Mesenchymal stem cell (in vitro differentiated cells and primary cell): ENCODE measurements at regions not wholly inside any gene's neighbourhood (a gene's known extent, or its start where the extent isn't known, plus 50 kb on each side); places are given as distances from the start of the nearest gene placed in this dataset.

Experiments
- DNase-seq: peaks from one replicate; pipeline ENCODE4 v3.0.0-alpha.2; 2013
- H2AFZ ChIP-seq: one replicate; pipeline ENCODE4 v1.6.1; 2013; ENCODE audit warnings: low read depth, mild to moderate bottlenecking, control low read depth, inconsistent platforms, low read length, moderate library complexity
- H2AK5ac ChIP-seq: 2 replicates; pipeline ENCODE4 v1.6.1; 2013; ENCODE audit warnings: low read length, moderate library complexity, mild to moderate bottlenecking, inconsistent platforms; ENCODE audit not compliant: severe bottlenecking
- H2BK120ac ChIP-seq: one replicate; pipeline ENCODE4 v1.6.1; 2013; ENCODE audit warnings: low read depth, mild to moderate bottlenecking, inconsistent platforms, low read length, moderate library complexity
- H2BK12ac ChIP-seq, 2 experiments: one replicate each; pipeline ENCODE4 v1.6.1; 2013; ENCODE audit warnings: inconsistent platforms in 2 of 2, low read length in 2 of 2, mild to moderate bottlenecking in 2 of 2, moderate library complexity in 2 of 2, control low read depth in 1 of 2
- H2BK15ac ChIP-seq: one replicate; pipeline ENCODE4 v1.6.1; 2013; ENCODE audit warnings: mild to moderate bottlenecking, low read depth, inconsistent platforms; ENCODE audit not compliant: poor library complexity, severe bottlenecking
- H2BK5ac ChIP-seq: 2 replicates; pipeline ENCODE4 v1.6.1; 2013; ENCODE audit warnings: low read depth, mild to moderate bottlenecking, low read length, control low read depth, inconsistent platforms; ENCODE audit not compliant: poor library complexity, severe bottlenecking
- H3K14ac ChIP-seq, 2 experiments: one replicate each; pipeline ENCODE4 v1.6.1; 2013; ENCODE audit warnings: inconsistent platforms in 2 of 2, low read length in 2 of 2, control low read depth in 1 of 2, mild to moderate bottlenecking in 1 of 2, moderate library complexity in 1 of 2
- H3K18ac ChIP-seq, 2 experiments: one replicate each; pipeline ENCODE4 v1.6.1; 2013; ENCODE audit warnings: inconsistent platforms in 2 of 2, low read length in 2 of 2, control low read depth in 1 of 2, low read depth in 1 of 2, mild to moderate bottlenecking in 1 of 2
- H3K23ac ChIP-seq, 2 experiments: one replicate each; pipeline ENCODE4 v1.6.1; 2013; ENCODE audit warnings: inconsistent platforms in 2 of 2, low read length in 2 of 2, mild to moderate bottlenecking in 2 of 2, moderate library complexity in 2 of 2, control low read depth in 1 of 2
- H3K27ac ChIP-seq: 2 replicates; pipeline ENCODE4 v1.5.1; 2013; ENCODE audit warnings: mild to moderate bottlenecking, moderate library complexity, low read length, control low read depth, inconsistent platforms; ENCODE audit not compliant: poor library complexity, severe bottlenecking
- H3K27me3 ChIP-seq, 2 experiments: 2 replicates each; pipeline versions ENCODE4 v1.6.1 to v1.7.0; 2013; ENCODE audit warnings: low read length in 2 of 2, mild to moderate bottlenecking in 2 of 2, moderate library complexity in 2 of 2, control low read depth in 1 of 2, inconsistent platforms in 1 of 2; ENCODE audit not compliant: control insufficient read depth in 1 of 2, insufficient read depth in 1 of 2
- H3K36me3 ChIP-seq, 2 experiments: 2 replicates each; pipeline versions ENCODE4 v1.6.1 to v1.7.0; 2013; ENCODE audit warnings: low read length in 2 of 2, control low read depth in 1 of 2, inconsistent platforms in 1 of 2, low read depth in 1 of 2, mild to moderate bottlenecking in 1 of 2; ENCODE audit not compliant: insufficient read depth in 2 of 2, control insufficient read depth in 1 of 2
- H3K4ac ChIP-seq, 2 experiments: one replicate each; pipeline ENCODE4 v1.6.1; 2013; ENCODE audit warnings: inconsistent platforms in 2 of 2, low read length in 2 of 2, mild to moderate bottlenecking in 2 of 2, moderate library complexity in 2 of 2, control low read depth in 1 of 2, low read depth in 1 of 2
- H3K4me1 ChIP-seq: 2 replicates; pipeline ENCODE4 v1.6.1; 2013; ENCODE audit warnings: low read depth, low read length, control low read depth; ENCODE audit not compliant: control insufficient read depth, insufficient read depth
- H3K4me2 ChIP-seq: 2 replicates; pipeline ENCODE4 v1.6.1; 2013; ENCODE audit warnings: low read length, mild to moderate bottlenecking, inconsistent platforms; ENCODE audit not compliant: poor library complexity, severe bottlenecking
- H3K4me3 ChIP-seq, 2 experiments: 2 replicates each; pipeline versions ENCODE4 v1.5.1 to v1.7.0; 2013; ENCODE audit warnings: low read length in 2 of 2, mild to moderate bottlenecking in 2 of 2, control low read depth in 1 of 2, low read depth in 1 of 2; ENCODE audit not compliant: insufficient read depth in 1 of 2
- H3K79me1 ChIP-seq: replicated peaks from 2 replicates; pipeline ENCODE4 v1.6.1; 2013; ENCODE audit warnings: mild to moderate bottlenecking, control low read depth, low read length, inconsistent platforms; ENCODE audit not compliant: poor library complexity, severe bottlenecking
- H3K9ac ChIP-seq: 2 replicates; pipeline ENCODE4 v1.7.0; 2013; ENCODE audit warnings: mild to moderate bottlenecking, low read length, moderate library complexity
- H3K9me3 ChIP-seq: 2 replicates; pipeline ENCODE4 v1.7.0; 2013; ENCODE audit warnings: mild to moderate bottlenecking, low read length; ENCODE audit not compliant: control insufficient read depth
- H4K8ac ChIP-seq: one replicate; pipeline ENCODE4 v1.6.1; 2013; ENCODE audit warnings: inconsistent platforms, mild to moderate bottlenecking, low read length, moderate library complexity
- H4K91ac ChIP-seq: one replicate; pipeline ENCODE4 v1.6.1; 2013; ENCODE audit warnings: mild to moderate bottlenecking, low read length, inconsistent platforms
- WGBS: methylation state at CpG from one replicate; pipeline ENCODE4 v1.1.7; 2013; ENCODE audit warnings: mixed read lengths; 5-methylcytosine and 5-hydroxymethylcytosine counted together

GRCh38 chr3:178386880-178387279 lies 149.4 kb upstream of the KCNMB2 start:
- H2BK5ac ChIP-seq = no peak overlapping the region
- no peak overlapping the region for H3K4ac ChIP-seq
- no peaks in the 10 kb centered on the region for H3K4me1 ChIP-seq
- H3K27ac ChIP-seq = no peak overlapping the region
- peak overlapping the region; percentile 74 for H2AK5ac ChIP-seq
- no peak overlapping the region for H2BK15ac ChIP-seq
- no peaks in the 10 kb centered on the region for H3K27me3 ChIP-seq
- no peak overlapping the region for H3K4me3 ChIP-seq
- H3K36me3 ChIP-seq = no peaks in the 10 kb centered on the region
- H4K91ac ChIP-seq = no peak overlapping the region
- no peaks in the 10 kb centered on the region for H3K79me1 ChIP-seq
- no peak overlapping the region for H3K23ac ChIP-seq
- H3K14ac ChIP-seq = no peak overlapping the region
- no peak overlapping the region for H3K18ac ChIP-seq
- no peak for DNase-seq
- no peaks in the 10 kb centered on the region for H3K9me3 ChIP-seq
- H2BK120ac ChIP-seq = no peak overlapping the region
- no peak overlapping the region for H4K8ac ChIP-seq
- H3K4me2 ChIP-seq = no peak overlapping the region
- no peak overlapping the region for H2AFZ ChIP-seq
- no peak overlapping the region for H3K9ac ChIP-seq
- no CpG with 5 or more reads among the region's 1 CpG for WGBS
- peak overlapping the region in 1 of 2 experiments; percentile 11 for H2BK12ac ChIP-seq

DNA sequence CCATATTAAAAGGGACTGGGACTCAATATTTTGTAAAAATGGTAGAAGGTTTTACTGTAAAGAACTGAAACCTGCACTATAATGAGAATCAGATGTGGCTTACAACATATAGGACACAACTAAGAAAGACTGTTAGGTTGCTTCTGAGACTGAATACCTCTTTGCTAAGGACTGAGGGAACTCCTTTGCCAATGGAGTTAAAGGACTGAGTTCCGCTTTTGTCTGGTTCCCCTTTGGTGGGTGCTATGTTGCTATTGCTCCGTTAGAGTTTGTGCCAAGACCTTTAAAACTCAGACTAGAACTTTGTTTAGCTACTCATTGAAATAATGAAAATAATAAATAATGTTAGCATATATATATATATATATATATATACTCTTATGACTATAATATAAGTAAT lies 147.8 kb upstream of the KCNMB2 start:
- Histone ChIP-seq H3K14ac (no peak overlapping the region), H4K91ac (no peak overlapping the region), H3K4me1 (no peaks in the 10 kb centered on the region), H2BK12ac (no peak overlapping the region), H3K18ac (no peak overlapping the region), H3K79me1 (no peaks in the 10 kb centered on the region), H2AFZ (no peak overlapping the region), H4K8ac (no peak overlapping the region), H3K9me3 (no peaks in the 10 kb centered on the region), H3K36me3 (no peaks in the 10 kb centered on the region), H2BK15ac (no peak overlapping the region), H3K27ac (no peak overlapping the region), H3K23ac (no peak overlapping the region), H3K4me2 (no peak overlapping the region), H2BK5ac (no peak overlapping the region), H3K27me3 (no peaks in the 10 kb centered on the region), H3K4me3 (no peak overlapping the region), H3K9ac (no peak overlapping the region), H3K4ac (no peak overlapping the region), H2AK5ac (no peak overlapping the region), H2BK120ac (no peak overlapping the region)
- WGBS = 100% methylated on average over 1 of the region's 2 CpGs
- no peak for DNase-seq

DNA sequence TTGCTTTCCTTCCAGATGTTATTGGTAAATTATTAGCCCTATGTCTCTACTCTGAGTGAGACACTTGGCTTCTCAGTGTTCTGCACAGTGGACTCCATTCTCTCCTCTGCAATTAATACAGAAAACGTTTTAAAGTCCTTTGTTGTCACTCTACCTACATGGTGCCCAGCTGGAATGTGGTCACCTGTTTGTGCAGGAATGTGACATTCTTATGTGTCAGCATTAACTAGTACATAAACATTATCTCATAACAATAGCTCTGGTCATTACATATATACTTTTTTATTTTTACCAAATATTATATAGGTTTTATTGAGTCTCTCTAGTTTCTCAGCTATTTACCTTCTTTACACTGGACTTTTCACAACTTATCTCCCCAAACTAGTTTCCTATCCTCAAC lies 147.0 kb upstream of the KCNMB2 start:
- Histone ChIP-seq H3K4me2 (no peak overlapping the region), H3K9me3 (no peaks in the 10 kb centered on the region), H3K4ac (no peak overlapping the region), H3K36me3 (no peaks in the 10 kb centered on the region), H2BK15ac (no peak overlapping the region), H3K9ac (no peak overlapping the region), H4K91ac (no peak overlapping the region), H4K8ac (no peak overlapping the region), H2BK12ac (no peak overlapping the region), H2AFZ (no peak overlapping the region), H3K27me3 (no peaks in the 10 kb centered on the region), H3K23ac (no peak overlapping the region), H3K18ac (no peak overlapping the region), H3K79me1 (no peaks in the 10 kb centered on the region), H3K4me3 (no peak overlapping the region), H3K14ac (no peak overlapping the region), H2BK120ac (no peak overlapping the region), H2BK5ac (no peak overlapping the region), H3K27ac (no peak overlapping the region), H2AK5ac (no peak overlapping the region), H3K4me1 (no peaks in the 10 kb centered on the region)
- no peak for DNase-seq
- WGBS = no CpG with 5 or more reads among the region's 1 CpG

DNA sequence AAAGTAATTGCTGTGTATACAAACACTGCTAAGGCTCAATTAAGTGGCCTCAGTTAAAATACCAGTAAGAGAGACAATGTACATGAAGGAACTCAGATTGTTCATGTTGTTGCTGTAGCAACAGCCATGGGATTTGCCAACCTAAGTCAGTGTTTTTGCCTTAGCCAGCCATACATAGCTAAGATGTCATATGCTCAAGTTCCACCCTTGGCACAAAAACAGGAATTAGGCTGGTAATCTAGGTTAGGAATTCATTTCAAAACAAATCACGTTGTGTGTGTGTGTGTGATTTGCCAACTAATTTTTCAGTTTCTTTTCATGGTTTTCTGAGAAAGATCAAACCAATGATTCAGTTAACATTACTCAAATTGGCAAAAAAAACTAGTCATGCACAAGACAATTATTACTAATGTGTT lies 143.7 kb upstream of the KCNMB2 start:
- Histone ChIP-seq H3K4me1 (no peaks in the 10 kb centered on the region), H3K4ac (no peak overlapping the region), H2AK5ac (no peak overlapping the region), H2BK120ac (no peak overlapping the region), H2AFZ (peak overlapping the region; percentile 53), H3K23ac (no peak overlapping the region), H2BK12ac (peak overlapping the region in 1 of 2 experiments; percentile 72), H2BK5ac (no peak overlapping the region), H3K4me3 (peak overlapping the region in 1 of 2 experiments; percentile 24), H3K27ac (no peak overlapping the region), H3K27me3 (no peaks in the 10 kb centered on the region), H3K18ac (peak overlapping the region; percentile 16 to 62), H3K9ac (peak overlapping the region; percentile 79), H3K9me3 (no peaks in the 10 kb centered on the region), H3K14ac (no peak overlapping the region), H4K8ac (no peak overlapping the region), H2BK15ac (no peak overlapping the region), H3K79me1 (no peaks in the 10 kb centered on the region), H3K36me3 (no peaks in the 10 kb centered on the region), H3K4me2 (no peak overlapping the region), H4K91ac (no peak overlapping the region)
- DNase-seq = peak; percentile 56
- WGBS = no CpG with 5 or more reads among the region's 1 CpG
